ENCODE measurements at regions not wholly inside any gene's neighbourhood (a gene's known extent, or its start where the extent isn't known, plus 50 kb on each side); places are given as distances from the start of the nearest gene placed in this dataset.

DNA sequence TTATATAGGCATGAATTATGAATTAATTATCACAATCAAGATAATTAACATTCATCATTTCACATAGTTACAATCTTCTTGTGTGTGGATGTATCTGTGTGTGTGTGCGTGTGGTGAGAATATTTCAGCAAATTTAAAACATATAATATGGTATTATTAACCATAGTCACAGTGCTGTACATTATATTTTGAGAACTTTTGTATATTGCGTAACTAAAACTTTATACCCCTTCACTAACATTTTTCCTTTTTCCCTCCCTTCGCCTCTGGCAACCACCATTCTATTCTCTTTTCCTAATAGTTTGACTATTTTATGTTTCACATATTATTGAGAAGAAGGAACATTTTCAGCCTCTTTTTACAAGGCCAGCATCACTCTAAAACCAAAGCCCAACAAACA, 176.8 kb downstream of the HTR1B start:
- TF ChIP-seq, protein P1, sequence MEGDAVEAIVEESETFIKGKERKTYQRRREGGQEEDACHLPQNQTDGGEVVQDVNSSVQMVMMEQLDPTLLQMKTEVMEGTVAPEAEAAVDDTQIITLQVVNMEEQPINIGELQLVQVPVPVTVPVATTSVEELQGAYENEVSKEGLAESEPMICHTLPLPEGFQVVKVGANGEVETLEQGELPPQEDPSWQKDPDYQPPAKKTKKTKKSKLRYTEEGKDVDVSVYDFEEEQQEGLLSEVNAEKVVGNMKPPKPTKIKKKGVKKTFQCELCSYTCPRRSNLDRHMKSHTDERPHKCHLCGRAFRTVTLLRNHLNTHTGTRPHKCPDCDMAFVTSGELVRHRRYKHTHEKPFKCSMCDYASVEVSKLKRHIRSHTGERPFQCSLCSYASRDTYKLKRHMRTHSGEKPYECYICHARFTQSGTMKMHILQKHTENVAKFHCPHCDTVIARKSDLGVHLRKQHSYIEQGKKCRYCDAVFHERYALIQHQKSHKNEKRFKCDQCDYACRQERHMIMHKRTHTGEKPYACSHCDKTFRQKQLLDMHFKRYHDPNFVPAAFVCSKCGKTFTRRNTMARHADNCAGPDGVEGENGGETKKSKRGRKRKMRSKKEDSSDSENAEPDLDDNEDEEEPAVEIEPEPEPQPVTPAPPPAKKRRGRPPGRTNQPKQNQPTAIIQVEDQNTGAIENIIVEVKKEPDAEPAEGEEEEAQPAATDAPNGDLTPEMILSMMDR (IDR thresholded peaks at IDR 0.05; ENCODE audit: low read depth, low read length): no peak
- TF ChIP-seq EZH2phosphoT487 (IDR thresholded peaks at IDR 0.05; ENCODE audit: low read depth): no peak

Measured in OCI-LY3 (cell line).